ENCODE measurements at regions not wholly inside any gene's neighbourhood (a gene's known extent, or its start where the extent isn't known, plus 50 kb on each side); places are given as distances from the start of the nearest gene placed in this dataset.

DNA sequence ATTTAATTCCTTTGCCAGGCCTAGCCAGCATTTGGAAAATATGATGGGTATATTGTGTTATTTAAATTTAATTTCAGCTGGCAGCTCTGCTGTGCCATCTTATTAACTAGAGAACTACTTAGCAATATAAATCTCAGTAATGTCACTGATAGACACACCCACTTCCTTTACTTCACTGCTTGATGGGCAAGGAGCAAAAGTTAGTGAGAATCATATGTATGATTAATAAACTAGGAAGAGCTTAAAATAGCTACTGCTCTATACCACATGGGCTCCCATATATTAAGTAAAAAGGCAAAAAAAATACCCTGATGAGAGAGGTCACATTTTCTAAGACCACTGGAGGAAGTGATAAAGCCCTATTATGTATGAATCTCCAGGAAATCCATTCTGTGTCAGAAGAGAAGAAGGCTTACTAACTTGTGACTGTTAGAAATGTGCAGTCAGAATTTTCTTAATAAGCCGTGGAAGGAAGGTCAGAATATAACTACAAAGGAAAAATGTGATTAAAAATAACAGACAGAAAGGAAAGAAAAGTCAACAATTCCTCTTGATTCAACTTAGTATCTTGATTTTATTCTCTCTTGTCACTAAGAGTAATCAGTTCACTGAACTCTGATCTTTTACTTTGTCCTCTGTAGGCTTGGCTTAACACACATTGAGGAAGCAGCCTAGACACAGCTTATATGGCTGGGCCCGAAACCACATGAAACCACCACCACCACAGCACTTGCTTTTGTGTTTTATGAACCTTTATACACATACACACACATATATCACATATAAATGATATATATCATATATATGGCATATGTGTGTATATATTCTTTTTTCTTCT lies 1233.9 kb upstream of the ALCAM start:
- no peaks in the 10 kb centered on the region for H3K36me3 ChIP-seq (ENCODE audit: control insufficient read depth in 2 of 3, insufficient read depth in 3 of 3, low read length in 3 of 3)
- intact Hi-C loops (cut with DNase I): no loop called here
- no peaks in the 10 kb centered on the region for H3K27me3 ChIP-seq (ENCODE audit: control insufficient read depth, insufficient read depth, low read length)
- H3K9ac ChIP-seq (ENCODE audit: low read length in 3 of 3): no peak overlapping the region
- H3K9me3 ChIP-seq (ENCODE audit: control insufficient read depth in 2 of 3, insufficient read depth in 1 of 3, low read length in 3 of 3): no peaks in the 10 kb centered on the region
- FAIRE-seq: no peak
- peak in 1 of 5 donors; percentile 11 for DNase-seq
- H3K27ac ChIP-seq (ENCODE audit: low read depth in 2 of 2, low read length in 2 of 2): no peak overlapping the region
- no peak overlapping the region for H3K4me3 ChIP-seq (ENCODE audit: low read length in 3 of 3)
- TF ChIP-seq, protein P1, sequence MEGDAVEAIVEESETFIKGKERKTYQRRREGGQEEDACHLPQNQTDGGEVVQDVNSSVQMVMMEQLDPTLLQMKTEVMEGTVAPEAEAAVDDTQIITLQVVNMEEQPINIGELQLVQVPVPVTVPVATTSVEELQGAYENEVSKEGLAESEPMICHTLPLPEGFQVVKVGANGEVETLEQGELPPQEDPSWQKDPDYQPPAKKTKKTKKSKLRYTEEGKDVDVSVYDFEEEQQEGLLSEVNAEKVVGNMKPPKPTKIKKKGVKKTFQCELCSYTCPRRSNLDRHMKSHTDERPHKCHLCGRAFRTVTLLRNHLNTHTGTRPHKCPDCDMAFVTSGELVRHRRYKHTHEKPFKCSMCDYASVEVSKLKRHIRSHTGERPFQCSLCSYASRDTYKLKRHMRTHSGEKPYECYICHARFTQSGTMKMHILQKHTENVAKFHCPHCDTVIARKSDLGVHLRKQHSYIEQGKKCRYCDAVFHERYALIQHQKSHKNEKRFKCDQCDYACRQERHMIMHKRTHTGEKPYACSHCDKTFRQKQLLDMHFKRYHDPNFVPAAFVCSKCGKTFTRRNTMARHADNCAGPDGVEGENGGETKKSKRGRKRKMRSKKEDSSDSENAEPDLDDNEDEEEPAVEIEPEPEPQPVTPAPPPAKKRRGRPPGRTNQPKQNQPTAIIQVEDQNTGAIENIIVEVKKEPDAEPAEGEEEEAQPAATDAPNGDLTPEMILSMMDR (IDR thresholded peaks at IDR 0.05; ENCODE audit: borderline replicate concordance, extremely low read depth, insufficient read depth): no peak
- H3K4me1 ChIP-seq (ENCODE audit: control insufficient read depth in 2 of 3, insufficient read depth in 2 of 3, low read depth in 1 of 3, low read length in 3 of 3): no peaks in the 10 kb centered on the region

- no peaks in the 10 kb centered on the region for H3K4me1 ChIP-seq (ENCODE audit: control insufficient read depth in 2 of 3, insufficient read depth in 2 of 3, low read depth in 1 of 3, low read length in 3 of 3)
- DNase-seq: no peak
- no peaks in the 10 kb centered on the region for H3K36me3 ChIP-seq (ENCODE audit: control insufficient read depth in 2 of 3, insufficient read depth in 3 of 3, low read length in 3 of 3)
- no peak overlapping the region for H3K27ac ChIP-seq (ENCODE audit: low read depth in 2 of 2, low read length in 2 of 2)
- H3K27me3 ChIP-seq (ENCODE audit: control insufficient read depth, insufficient read depth, low read length): no peaks in the 10 kb centered on the region
- FAIRE-seq: no peak
- TF ChIP-seq, protein P1 (IDR thresholded peaks at IDR 0.05; ENCODE audit: borderline replicate concordance, extremely low read depth, insufficient read depth): no peak
- H3K4me3 ChIP-seq (ENCODE audit: low read length in 3 of 3): no peak overlapping the region
- H3K9ac ChIP-seq (ENCODE audit: low read length in 3 of 3): no peak overlapping the region
- intact Hi-C loops (cut with DNase I): no loop called here
- no peaks in the 10 kb centered on the region for H3K9me3 ChIP-seq (ENCODE audit: control insufficient read depth in 2 of 3, insufficient read depth in 1 of 3, low read length in 3 of 3)
These were observed 1233.1 kb upstream of the ALCAM start for GRCh38 chr3:104133630-104134029.

DNA sequence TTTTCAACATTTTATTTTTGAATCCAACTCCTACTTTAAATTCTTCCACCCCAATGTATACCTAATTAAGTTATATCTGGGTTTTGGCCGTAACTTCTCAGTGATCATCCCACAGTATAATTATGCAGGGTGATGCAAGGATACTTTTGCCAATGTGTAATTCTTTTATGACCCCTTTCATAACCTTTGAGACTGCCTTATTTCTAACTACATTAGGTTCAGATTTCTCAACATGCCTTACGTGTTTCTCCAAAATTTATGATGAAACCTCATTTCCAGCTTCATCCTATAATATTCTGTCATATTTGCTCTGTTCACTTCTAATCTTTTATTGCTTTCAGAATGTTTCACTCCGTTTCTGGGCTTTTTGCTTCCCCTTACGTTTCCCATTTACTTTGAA lies 1229.6 kb upstream of the ALCAM start:
- Histone ChIP-seq H3K4me3 (ENCODE audit: low read length in 3 of 3) (no peak overlapping the region), H3K9me3 (ENCODE audit: control insufficient read depth in 2 of 3, insufficient read depth in 1 of 3, low read length in 3 of 3) (no peaks in the 10 kb centered on the region)
- FAIRE-seq: no peak

More for the DNA sequence above, 1229.6 kb upstream of the ALCAM start:
- Histone ChIP-seq H3K9ac (ENCODE audit: low read length in 3 of 3) (no peak overlapping the region), H3K4me1 (ENCODE audit: control insufficient read depth in 2 of 3, insufficient read depth in 2 of 3, low read depth in 1 of 3, low read length in 3 of 3) (no peaks in the 10 kb centered on the region), H3K36me3 (ENCODE audit: control insufficient read depth in 2 of 3, insufficient read depth in 3 of 3, low read length in 3 of 3) (no peaks in the 10 kb centered on the region), H3K27ac (ENCODE audit: low read depth in 2 of 2, low read length in 2 of 2) (no peak overlapping the region), H3K27me3 (ENCODE audit: control insufficient read depth, insufficient read depth, low read length) (no peaks in the 10 kb centered on the region)
- DNase-seq: no peak
- TF ChIP-seq, protein P1 (IDR thresholded peaks at IDR 0.05; ENCODE audit: borderline replicate concordance, extremely low read depth, insufficient read depth): no peak
- intact Hi-C loops (cut with DNase I): no loop called here
